ENCODE measurements at regions not wholly inside any gene's neighbourhood (a gene's known extent, or its start where the extent isn't known, plus 50 kb on each side); places are given as distances from the start of the nearest gene placed in this dataset.

DNA sequence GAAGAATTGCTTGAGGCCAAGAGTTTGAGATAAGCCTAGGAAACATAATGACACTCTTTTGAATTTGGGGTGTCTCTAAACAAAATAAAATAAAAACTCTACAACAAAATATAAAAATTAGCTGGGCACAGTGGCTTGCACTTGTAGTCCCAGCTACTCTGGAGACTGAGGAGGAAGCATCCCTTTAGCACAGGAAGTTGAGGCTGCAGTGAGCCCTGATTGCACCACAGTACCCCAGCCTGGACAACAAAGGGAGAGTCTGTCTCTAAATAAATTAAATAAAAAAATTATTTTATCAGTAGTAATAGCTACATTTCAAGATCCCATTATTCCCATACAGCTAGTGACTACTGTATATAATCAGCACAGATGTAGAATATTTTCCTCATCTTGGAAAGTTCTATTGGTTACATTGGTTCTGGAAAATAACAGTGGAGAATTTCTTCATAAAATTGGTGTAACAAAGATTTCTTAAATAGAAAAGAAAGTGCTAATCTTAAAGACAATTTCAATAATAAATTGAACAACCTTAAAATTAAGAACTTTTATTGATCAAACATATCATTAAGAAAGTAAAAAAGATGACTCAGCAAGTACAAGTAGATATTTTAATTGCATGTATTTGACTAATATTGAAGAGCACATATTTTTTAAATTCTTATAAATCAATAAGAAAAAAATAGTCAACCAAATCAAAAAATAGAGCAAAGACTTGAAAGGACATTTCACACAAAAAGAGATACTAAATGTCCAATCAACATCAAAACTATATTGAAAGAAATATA is 90.4 kb upstream of the KYNU start:
- no peak for TF ChIP-seq EP300 (IDR thresholded peaks at IDR 0.05)
- TF ChIP-seq, protein P1, sequence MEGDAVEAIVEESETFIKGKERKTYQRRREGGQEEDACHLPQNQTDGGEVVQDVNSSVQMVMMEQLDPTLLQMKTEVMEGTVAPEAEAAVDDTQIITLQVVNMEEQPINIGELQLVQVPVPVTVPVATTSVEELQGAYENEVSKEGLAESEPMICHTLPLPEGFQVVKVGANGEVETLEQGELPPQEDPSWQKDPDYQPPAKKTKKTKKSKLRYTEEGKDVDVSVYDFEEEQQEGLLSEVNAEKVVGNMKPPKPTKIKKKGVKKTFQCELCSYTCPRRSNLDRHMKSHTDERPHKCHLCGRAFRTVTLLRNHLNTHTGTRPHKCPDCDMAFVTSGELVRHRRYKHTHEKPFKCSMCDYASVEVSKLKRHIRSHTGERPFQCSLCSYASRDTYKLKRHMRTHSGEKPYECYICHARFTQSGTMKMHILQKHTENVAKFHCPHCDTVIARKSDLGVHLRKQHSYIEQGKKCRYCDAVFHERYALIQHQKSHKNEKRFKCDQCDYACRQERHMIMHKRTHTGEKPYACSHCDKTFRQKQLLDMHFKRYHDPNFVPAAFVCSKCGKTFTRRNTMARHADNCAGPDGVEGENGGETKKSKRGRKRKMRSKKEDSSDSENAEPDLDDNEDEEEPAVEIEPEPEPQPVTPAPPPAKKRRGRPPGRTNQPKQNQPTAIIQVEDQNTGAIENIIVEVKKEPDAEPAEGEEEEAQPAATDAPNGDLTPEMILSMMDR (IDR thresholded peaks at IDR 0.05): no peak
